ENCODE measurements at regions not wholly inside any gene's neighbourhood (a gene's known extent, or its start where the extent isn't known, plus 50 kb on each side); places are given as distances from the start of the nearest gene placed in this dataset.

GRCh38 chr2:156077041-156077742 is 255.3 kb downstream of the NR4A2 start:
- Histone ChIP-seq H3K79me1 (ENCODE audit: low read depth in 1 of 2, low read length in 2 of 2) (no peaks in the 10 kb centered on the region), H2BK15ac (ENCODE audit: low read depth, low read length) (no peak overlapping the region), H4K5ac (ENCODE audit: low read depth, low read length) (no peak overlapping the region), H2BK120ac (ENCODE audit: low read depth, low read length) (no peak overlapping the region), H4K8ac (ENCODE audit: low read depth in 2 of 2, low read length in 2 of 2) (no peak overlapping the region), H3K9me1 (ENCODE audit: insufficient read depth, low read length) (no peaks in the 10 kb centered on the region), H3K14ac (replicated peaks; ENCODE audit: low read depth, low read length) (no peak overlapping the region), H4K20me1 (ENCODE audit: insufficient read depth, low read length) (no peaks in the 10 kb centered on the region), H3K4me3 (ENCODE audit: insufficient read depth, low read depth, low read length) (no peak overlapping the region), H3K4me1 (ENCODE audit: control insufficient read depth, insufficient read depth, low read length) (no peaks in the 10 kb centered on the region), H3K9ac (ENCODE audit: low read depth, low read length) (no peak overlapping the region), H3K18ac (ENCODE audit: low read depth, low read length) (no peak overlapping the region), H2AK5ac (ENCODE audit: low read depth, low read length) (no peak overlapping the region), H3K56ac (ENCODE audit: extremely low read depth, insufficient read depth, low read length) (no peak overlapping the region), H3K9me3 (ENCODE audit: control insufficient read depth, insufficient read depth, low read length) (0 out of 2 replicates have a peak, but pooled peaks cover 2% of the 10 kb centered on the region), H3K36me3 (ENCODE audit: control insufficient read depth, insufficient read depth, low read length) (no peaks in the 10 kb centered on the region), H2BK5ac (ENCODE audit: low read depth, low read length, poor library complexity, severe bottlenecking) (no peak overlapping the region), H3K27ac (ENCODE audit: insufficient read depth, low read length) (no peak overlapping the region), H3K4me2 (ENCODE audit: low read depth, low read length) (no peak overlapping the region), H2AFZ (replicated peaks; ENCODE audit: low read length, poor library complexity) (no peak overlapping the region), H2AK9ac (replicated peaks; ENCODE audit: low read depth, low read length, poor library complexity) (no peak overlapping the region), H3K23ac (ENCODE audit: low read depth, low read length) (no peak overlapping the region), H3K27me3 (ENCODE audit: control insufficient read depth, insufficient read depth, low read length) (no peaks in the 10 kb centered on the region), H2BK20ac (ENCODE audit: low read depth, low read length) (no peak overlapping the region), H3K4ac (ENCODE audit: low read depth, low read length) (no peak overlapping the region), H4K91ac (ENCODE audit: insufficient read depth, low read depth, low read length) (no peak overlapping the region)
- BruUV-seq (replicated peaks): no TSS peak
- DNase-seq: no peak
- intact Hi-C loops (cut with micrococcal nuclease) (no loop called here), in situ Hi-C loops (cut with MboI; ENCODE audit: low sequenced_read_pairs) (no loop called here), dilution Hi-C loops (cut with HindIII; ENCODE audit: low sequenced_read_pairs, unreplicated experiment) (no loop called here)
- ChIA-PET POLR2A (ENCODE audit: unreplicated experiment) (no interaction called here), CTCF (no interaction called here)
- WGBS, 2 experiments (ENCODE audit: extremely low coverage in 2 of 2, insufficient read length in 1 of 2): no CpG with 5 or more reads among the region's 1 CpG
- no peak for ATAC-seq (ENCODE audit: low read depth)
- TF ChIP-seq BHLHE40 (IDR thresholded peaks at IDR 0.05; ENCODE audit: low read depth, low read length): no peak
- TF ChIP-seq, protein P1, sequence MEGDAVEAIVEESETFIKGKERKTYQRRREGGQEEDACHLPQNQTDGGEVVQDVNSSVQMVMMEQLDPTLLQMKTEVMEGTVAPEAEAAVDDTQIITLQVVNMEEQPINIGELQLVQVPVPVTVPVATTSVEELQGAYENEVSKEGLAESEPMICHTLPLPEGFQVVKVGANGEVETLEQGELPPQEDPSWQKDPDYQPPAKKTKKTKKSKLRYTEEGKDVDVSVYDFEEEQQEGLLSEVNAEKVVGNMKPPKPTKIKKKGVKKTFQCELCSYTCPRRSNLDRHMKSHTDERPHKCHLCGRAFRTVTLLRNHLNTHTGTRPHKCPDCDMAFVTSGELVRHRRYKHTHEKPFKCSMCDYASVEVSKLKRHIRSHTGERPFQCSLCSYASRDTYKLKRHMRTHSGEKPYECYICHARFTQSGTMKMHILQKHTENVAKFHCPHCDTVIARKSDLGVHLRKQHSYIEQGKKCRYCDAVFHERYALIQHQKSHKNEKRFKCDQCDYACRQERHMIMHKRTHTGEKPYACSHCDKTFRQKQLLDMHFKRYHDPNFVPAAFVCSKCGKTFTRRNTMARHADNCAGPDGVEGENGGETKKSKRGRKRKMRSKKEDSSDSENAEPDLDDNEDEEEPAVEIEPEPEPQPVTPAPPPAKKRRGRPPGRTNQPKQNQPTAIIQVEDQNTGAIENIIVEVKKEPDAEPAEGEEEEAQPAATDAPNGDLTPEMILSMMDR (conservative IDR thresholded peaks at IDR 0.05; ENCODE audit: low read depth, low read length): no peak
- no peak for TF ChIP-seq RFX5 (IDR thresholded peaks at IDR 0.05; ENCODE audit: low read depth, low read length)
- no peak for TF ChIP-seq CEBPB (IDR thresholded peaks at IDR 0.05; ENCODE audit: low read depth, low read length)
- no peak for TF ChIP-seq MAFK (IDR thresholded peaks at IDR 0.05; ENCODE audit: low read depth, low read length)
- TF ChIP-seq MAZ (IDR thresholded peaks at IDR 0.05; ENCODE audit: borderline replicate concordance, low read depth, low read length): no peak
- no peak for TF ChIP-seq SMC3 (IDR thresholded peaks at IDR 0.05; ENCODE audit: low read depth, low read length)
- no peak for TF ChIP-seq NFE2L2 (IDR thresholded peaks at IDR 0.05; ENCODE audit: low read depth, low read length)
- TF ChIP-seq, protein P2, sequence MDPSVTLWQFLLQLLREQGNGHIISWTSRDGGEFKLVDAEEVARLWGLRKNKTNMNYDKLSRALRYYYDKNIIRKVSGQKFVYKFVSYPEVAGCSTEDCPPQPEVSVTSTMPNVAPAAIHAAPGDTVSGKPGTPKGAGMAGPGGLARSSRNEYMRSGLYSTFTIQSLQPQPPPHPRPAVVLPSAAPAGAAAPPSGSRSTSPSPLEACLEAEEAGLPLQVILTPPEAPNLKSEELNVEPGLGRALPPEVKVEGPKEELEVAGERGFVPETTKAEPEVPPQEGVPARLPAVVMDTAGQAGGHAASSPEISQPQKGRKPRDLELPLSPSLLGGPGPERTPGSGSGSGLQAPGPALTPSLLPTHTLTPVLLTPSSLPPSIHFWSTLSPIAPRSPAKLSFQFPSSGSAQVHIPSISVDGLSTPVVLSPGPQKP (IDR thresholded peaks at IDR 0.05; ENCODE audit: borderline replicate concordance, low read depth, low read length): no peak
- no peak for TF ChIP-seq USF2 (IDR thresholded peaks at IDR 0.05; ENCODE audit: low read depth, low read length)
- no peak for TF ChIP-seq FOS (IDR thresholded peaks at IDR 0.05; ENCODE audit: low read depth, low read length)
- no peak for TF ChIP-seq CHD1 (IDR thresholded peaks at IDR 0.05; ENCODE audit: low read depth, low read length)
- no peak for TF ChIP-seq RCOR1 (IDR thresholded peaks at IDR 0.05; ENCODE audit: insufficient replicate concordance, low read length)

Data from IMR-90 (cell line).